ENCODE measurements at regions not wholly inside any gene's neighbourhood (a gene's known extent, or its start where the extent isn't known, plus 50 kb on each side); places are given as distances from the start of the nearest gene placed in this dataset.
"Not testable (repeated sequence)": the region's sequence is repeated elsewhere in the genome, so short reads cannot be mapped to it uniquely, and the experiment has no call there.

- no peak for DNase-seq (ENCODE audit: low read depth in 2 of 2)
These were observed 1015.1 kb downstream of the EPHA7 start for GRCh38 chr6:92404281-92404680.

- DNase-seq (ENCODE audit: low read depth in 2 of 2): no peak
These were observed 1019.4 kb downstream of the EPHA7 start for GRCh38 chr6:92399911-92400310.

GRCh38 chr6:92388706-92389105 is 1030.7 kb downstream of the EPHA7 start:
- not testable (repeated sequence) for DNase-seq (ENCODE audit: low read depth in 2 of 2)

GRCh38 chr6:92380803-92381601 is 1038.4 kb downstream of the EPHA7 start:
- DNase-seq (ENCODE audit: low read depth in 2 of 2): no peak

GRCh38 chr6:92377137-92377536 is 1042.2 kb downstream of the EPHA7 start:
- no peak for DNase-seq (ENCODE audit: low read depth in 2 of 2)

- no peak for DNase-seq (ENCODE audit: low read depth in 2 of 2)
These were observed 1042.7 kb downstream of the EPHA7 start for GRCh38 chr6:92376691-92377090.

- no peak for DNase-seq (ENCODE audit: low read depth in 2 of 2)
These were observed 1047.8 kb downstream of the EPHA7 start for GRCh38 chr6:92371211-92372208.

- no peak for DNase-seq (ENCODE audit: low read depth in 2 of 2)
These were observed 1050.0 kb downstream of the EPHA7 start for GRCh38 chr6:92369309-92369708.

- DNase-seq (ENCODE audit: low read depth in 2 of 2): no peak
These were observed 1054.3 kb downstream of the EPHA7 start for GRCh38 chr6:92364948-92365541.

- DNase-seq (ENCODE audit: low read depth in 2 of 2): no peak
These were observed 1056.2 kb downstream of the EPHA7 start for GRCh38 chr6:92363111-92363510.

- DNase-seq (ENCODE audit: low read depth in 2 of 2): no peak
These were observed 1057.0 kb downstream of the EPHA7 start for GRCh38 chr6:92362404-92362803.

GRCh38 chr6:92361990-92362389 is 1057.4 kb downstream of the EPHA7 start:
- no peak for DNase-seq (ENCODE audit: low read depth in 2 of 2)

- no peak for DNase-seq (ENCODE audit: low read depth in 2 of 2)
These were observed 1065.0 kb downstream of the EPHA7 start for GRCh38 chr6:92354270-92354829.

GRCh38 chr6:92352130-92352529 is 1067.2 kb downstream of the EPHA7 start:
- DNase-seq (ENCODE audit: low read depth in 2 of 2): no peak

GRCh38 chr6:92341201-92341600 is 1078.2 kb downstream of the EPHA7 start:
- DNase-seq (ENCODE audit: low read depth in 2 of 2): no peak

- DNase-seq (ENCODE audit: low read depth in 2 of 2): no peak
These were observed 1079.3 kb downstream of the EPHA7 start for GRCh38 chr6:92339936-92340640.

- DNase-seq (ENCODE audit: low read depth in 2 of 2): no peak
These were observed 1081.8 kb downstream of the EPHA7 start for GRCh38 chr6:92337571-92337970.

GRCh38 chr6:92329208-92329847 is 1090.0 kb downstream of the EPHA7 start:
- no peak for DNase-seq (ENCODE audit: low read depth in 2 of 2)

- DNase-seq (ENCODE audit: low read depth in 2 of 2): no peak
These were observed 1104.0 kb downstream of the EPHA7 start for GRCh38 chr6:92315312-92315711.

GRCh38 chr6:92297101-92297500 is 1122.3 kb downstream of the EPHA7 start:
- DNase-seq (ENCODE audit: low read depth in 2 of 2): no peak

GRCh38 chr6:92292067-92292466 is 1127.3 kb downstream of the EPHA7 start:
- no peak for DNase-seq (ENCODE audit: low read depth in 2 of 2)
